Skin epidermis (tissue), 12 donors: ENCODE measurements at regions not wholly inside any gene's neighbourhood (a gene's known extent, or its start where the extent isn't known, plus 50 kb on each side); places are given as distances from the start of the nearest gene placed in this dataset.
"Not testable (repeated sequence)": the region's sequence is repeated elsewhere in the genome, so short reads cannot be mapped to it uniquely, and the experiment has no call there.

Experiments
- H3K27ac ChIP-seq, 21 experiments: fragments of 200-600 bp; sonication (generic) in 11 of 21; one replicate each; pipeline ENCODE4 v1.5.0; 2020; ENCODE audit warnings: mild to moderate bottlenecking in 3 of 21, inconsistent platforms in 2 of 21, moderate library complexity in 2 of 21
- H3K4me3 ChIP-seq, 7 experiments: fragments of 200-600 bp; sonication (generic) in 2 of 7; one replicate each; pipeline ENCODE4 v1.5.0; 2020; ENCODE audit warnings: inconsistent platforms in 2 of 7, mild to moderate bottlenecking in 2 of 7, moderate library complexity in 1 of 7

GRCh38 chr20:43404878-43405277, 52.8 kb upstream of the SRSF6 start:
- Histone ChIP-seq H3K4me3 (no peak overlapping the region), H3K27ac (no peak overlapping the region)

DNA sequence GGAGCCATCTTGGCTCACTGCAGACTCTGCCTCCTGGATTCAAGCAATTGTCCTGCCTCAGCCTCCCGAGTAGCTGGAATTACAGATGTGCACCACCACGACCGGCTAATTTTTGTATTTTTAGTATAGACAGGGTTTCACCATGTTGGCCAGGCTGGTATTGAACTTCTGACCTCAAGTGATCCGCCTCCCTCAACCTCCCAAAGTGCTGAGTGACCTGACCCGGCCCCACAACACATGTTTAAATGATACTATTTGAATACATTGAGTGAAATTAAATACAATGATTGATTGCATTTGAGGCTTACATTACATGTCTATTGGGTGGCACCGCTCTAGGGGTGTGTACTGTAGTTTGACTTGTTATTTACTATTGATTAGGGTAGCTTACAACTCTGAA, 56.8 kb upstream of the SRSF6 start:
- not testable (repeated sequence) for H3K27ac ChIP-seq

GRCh38 chr20:43398676-43399324, 58.9 kb upstream of the SRSF6 start:
- Histone ChIP-seq H3K27ac (no peak overlapping the region), H3K4me3 (no peak overlapping the region)

More for the DNA sequence above, 56.8 kb upstream of the SRSF6 start:
- not testable (repeated sequence) for H3K4me3 ChIP-seq

DNA sequence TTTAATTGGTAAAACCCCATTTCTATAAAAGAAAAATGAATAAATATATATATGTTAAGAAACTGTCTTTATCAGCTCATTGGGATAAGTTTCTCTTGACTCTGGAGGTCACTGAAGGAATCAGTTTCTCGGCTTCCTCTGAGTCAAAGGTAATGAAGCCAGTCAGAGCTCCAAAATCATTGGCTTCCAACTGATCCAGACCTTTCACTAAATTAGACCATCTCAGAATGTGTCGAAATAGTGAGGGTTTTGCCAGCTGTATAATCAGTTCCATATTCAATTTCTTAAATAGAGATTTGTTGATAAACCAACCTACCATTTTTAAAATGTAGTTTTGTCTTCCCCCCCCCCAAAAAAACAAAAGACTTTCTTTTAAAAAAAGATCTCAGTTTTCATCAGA, 60.5 kb upstream of the SRSF6 start:
- Histone ChIP-seq H3K27ac (no peak overlapping the region), H3K4me3 (no peak overlapping the region)

- Histone ChIP-seq H3K4me3 (no peak overlapping the region), H3K27ac (no peak overlapping the region)
Measured at GRCh38 chr20:43393052-43393451, 64.6 kb upstream of the SRSF6 start.

DNA sequence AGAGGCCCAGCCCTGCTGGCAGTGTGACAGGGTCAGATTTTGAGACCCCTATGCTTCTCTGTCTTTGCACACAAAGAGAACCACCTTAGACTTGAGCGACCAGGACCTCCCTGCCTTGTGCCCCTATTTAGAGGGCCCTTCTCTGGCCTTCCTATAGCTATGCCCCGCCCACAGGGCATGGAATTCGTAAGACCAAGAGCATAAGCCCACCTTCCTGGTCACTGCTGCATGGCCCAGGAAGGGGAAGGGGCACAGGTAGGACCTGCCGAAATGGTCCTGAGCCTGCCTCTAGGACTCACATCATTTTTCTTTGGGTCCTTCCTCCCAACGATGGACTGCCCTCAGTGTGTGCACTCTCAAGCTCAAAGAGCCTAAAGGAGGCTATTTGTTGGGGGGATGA, 65.1 kb upstream of the SRSF6 start:
- no peak overlapping the region for H3K4me3 ChIP-seq
- H3K27ac ChIP-seq: no peak overlapping the region

DNA sequence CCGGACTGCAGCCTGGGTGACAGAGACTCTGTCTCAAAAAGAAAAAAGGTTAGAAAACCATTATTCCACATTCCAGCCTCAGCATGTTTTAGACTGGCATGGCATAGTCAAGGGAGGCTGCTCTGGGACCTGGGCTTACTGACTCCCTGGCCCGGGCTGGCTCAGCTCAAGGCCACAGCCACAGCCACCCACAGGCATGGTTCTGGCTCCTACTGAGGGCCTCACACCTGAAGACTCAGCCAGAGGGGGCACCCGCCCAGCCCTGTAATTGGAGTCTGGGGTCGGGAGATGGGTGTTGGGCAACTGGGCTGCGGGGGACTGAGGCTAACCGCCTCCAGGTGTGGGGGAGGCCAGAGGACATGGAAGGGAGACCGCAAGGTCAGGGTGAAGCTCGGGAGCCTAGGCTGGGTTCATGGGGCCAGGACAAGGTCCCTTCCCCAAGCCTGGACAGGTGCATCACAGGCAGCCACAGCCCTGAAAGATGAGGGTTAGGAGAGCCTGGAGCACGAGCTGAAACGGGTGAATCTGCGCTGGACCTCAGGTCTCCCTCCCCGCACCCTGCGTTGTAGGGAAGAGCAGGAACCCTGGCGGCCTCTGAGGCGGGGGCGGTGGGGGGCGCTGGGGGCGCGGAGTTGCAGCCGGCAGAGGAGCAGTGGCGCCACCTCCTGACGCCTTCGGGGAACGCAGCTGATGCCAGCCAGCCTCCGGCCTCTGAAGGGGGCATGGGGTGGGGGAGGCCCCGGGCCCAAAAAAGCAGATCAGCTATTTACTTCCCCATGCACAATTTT, 67.7 kb upstream of the SRSF6 start:
- no peak overlapping the region for H3K4me3 ChIP-seq
- peak overlapping the region in 1 of 21 experiments; percentile 60 for H3K27ac ChIP-seq

- H3K27ac ChIP-seq: peak overlapping the region in 3 of 21 experiments; percentile 30 to 60 (median 35)
- H3K4me3 ChIP-seq: no peak overlapping the region
Measured at GRCh38 chr20:43389211-43389610, 68.5 kb upstream of the SRSF6 start.

GRCh38 chr20:43388268-43389002, 69.3 kb upstream of the SRSF6 start:
- Histone ChIP-seq H3K27ac (peak overlapping the region in 2 of 21 experiments; percentile 35 to 75), H3K4me3 (no peak overlapping the region)

GRCh38 chr20:43387737-43388136, 70.0 kb upstream of the SRSF6 start:
- Histone ChIP-seq H3K27ac (peak overlapping the region in 2 of 21 experiments; percentile 7 to 75), H3K4me3 (no peak overlapping the region)

DNA sequence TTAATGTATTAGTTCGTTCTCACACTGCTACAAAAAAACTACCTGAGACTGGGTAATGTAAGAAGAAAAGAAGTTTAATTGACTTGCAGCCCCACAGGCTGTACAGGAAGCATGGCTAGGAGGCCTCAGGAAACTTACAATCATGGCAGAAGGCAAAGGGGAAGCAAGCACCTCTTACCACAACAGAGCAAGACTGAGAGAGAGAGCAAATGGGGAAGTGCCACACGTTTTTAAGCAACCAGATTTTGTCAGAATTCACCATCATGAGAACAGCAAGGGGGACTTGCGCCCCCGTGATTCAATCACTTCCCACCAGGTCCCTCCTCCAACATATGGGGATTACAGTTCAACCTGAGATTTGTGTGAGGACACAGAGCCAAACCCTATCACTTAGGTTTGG, 70.8 kb upstream of the SRSF6 start:
- H3K27ac ChIP-seq: no peak overlapping the region
- H3K4me3 ChIP-seq: no peak overlapping the region

DNA sequence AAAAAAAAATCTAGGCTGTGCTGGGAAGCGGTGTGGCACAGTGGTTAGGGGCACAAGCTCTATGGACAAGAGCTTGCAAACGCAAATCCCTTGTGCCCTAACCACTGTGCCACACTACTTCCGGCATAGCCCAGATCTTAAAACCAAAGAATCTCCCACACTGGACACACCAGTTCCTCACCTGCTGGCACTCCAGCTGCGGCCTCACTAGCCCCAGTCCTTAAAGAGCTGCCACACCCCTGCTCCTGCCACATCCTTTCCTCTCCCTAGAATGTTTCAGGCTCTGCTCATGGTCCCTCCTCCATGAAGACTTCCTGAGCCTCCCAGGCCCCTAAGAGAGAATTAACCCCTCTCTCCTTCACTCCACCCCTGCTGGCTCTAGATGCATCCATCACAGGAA, 71.8 kb upstream of the SRSF6 start:
- Histone ChIP-seq H3K27ac (no peak overlapping the region), H3K4me3 (no peak overlapping the region)

DNA sequence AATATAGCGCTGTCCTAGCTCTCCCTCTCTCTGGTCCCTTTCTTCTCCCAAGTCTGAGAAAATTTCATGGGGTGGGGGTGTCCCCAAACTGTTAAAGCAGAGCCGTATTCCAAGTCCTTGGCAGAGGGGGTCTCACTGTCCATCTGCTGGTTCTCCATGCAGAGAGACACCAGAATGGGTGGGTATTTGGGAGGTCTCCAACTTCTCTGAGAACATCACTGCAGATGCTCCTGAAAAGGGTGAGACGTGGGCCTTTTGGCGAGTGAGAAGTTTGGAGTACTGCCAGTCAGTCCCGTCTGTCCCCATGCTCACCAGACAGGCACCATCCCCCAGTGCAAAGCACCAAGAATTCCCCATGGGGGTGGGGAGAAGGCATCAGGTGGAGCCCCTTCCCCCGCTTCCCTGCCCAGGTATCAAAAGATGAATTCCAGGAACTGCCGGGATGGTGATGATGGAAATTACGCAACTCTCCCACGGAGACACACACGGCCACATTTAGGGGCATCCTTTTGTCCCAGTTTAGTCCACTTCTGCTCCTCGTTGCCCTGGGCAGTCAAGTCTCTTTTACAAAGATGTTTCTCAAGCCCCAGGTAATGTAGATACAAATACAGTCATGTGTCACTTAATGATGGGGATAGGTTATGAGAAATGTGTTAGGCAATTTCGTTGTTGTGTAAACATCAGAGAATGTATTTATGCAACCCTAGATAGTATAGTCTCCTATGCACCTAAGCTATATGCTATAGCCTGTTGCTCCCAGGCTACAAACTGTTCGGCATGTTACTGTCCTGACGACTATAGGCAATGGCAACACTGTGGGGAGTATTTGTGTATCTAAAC, 73.4 kb upstream of the SRSF6 start:
- H3K27ac ChIP-seq: peak overlapping the region in 1 of 21 experiments; percentile 69
- H3K4me3 ChIP-seq: no peak overlapping the region

DNA sequence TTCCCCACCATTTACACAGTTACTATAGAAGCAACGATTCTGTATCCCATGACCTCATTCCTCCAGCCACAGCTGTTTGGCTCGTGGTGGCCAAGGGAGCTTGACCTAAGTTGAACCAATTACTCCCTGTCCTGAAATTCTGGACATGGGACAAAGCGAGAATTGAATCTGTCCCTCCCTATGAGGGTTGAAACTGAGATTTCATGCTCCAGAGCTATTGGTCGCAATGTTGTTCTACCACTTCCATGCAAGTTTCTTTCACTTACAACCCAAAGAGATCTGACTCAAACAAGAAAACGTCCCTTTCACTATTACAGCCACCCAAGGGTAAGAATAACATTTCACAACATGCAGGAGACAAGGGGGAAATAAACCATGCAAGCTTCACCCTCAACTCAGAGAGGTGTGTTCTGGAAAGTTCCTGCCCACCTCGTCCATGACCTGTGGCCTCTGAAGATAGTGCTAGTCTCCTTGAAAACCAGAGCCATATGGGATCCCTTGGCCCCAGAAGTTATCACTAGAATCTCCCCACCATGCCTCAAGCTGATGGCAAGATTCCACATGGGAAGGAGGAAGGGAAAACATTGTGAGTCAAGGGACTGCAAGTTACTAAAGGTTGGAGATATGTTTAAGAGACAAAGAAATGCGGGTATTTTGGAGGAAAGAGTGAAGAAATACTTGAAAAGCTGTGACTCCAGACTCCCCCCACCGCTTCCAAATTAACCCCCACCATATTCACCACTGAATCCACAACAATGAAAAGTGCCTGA, 74.5 kb upstream of the SRSF6 start:
- H3K27ac ChIP-seq: peak overlapping the region in 1 of 21 experiments; percentile 69
- no peak overlapping the region for H3K4me3 ChIP-seq

GRCh38 chr20:43382135-43382534, 75.6 kb upstream of the SRSF6 start:
- H3K27ac ChIP-seq, H3K4me3 ChIP-seq: not testable (repeated sequence)

DNA sequence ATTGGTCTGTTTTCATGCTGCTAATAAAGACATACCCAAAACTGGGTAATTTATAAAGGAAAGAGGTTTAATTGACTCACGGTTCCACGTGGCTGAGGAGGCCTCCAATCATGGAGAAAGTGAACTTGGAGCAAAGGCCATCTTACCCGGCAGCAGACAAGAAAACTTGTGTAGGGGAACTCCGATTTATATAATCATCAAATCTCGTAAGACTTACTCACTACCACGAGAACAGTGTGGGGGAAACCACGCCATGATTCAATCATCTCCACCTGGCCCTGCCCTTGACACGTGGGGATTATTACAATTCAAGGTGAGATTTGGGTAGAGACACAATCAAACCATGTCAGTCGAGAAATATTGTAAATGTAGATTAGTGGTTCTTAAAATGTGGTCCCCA, 76.2 kb upstream of the SRSF6 start:
- H3K4me3 ChIP-seq, H3K27ac ChIP-seq: not testable (repeated sequence)

GRCh38 chr20:43379239-43379917, 78.3 kb upstream of the SRSF6 start:
- no peak overlapping the region for H3K27ac ChIP-seq
- no peak overlapping the region for H3K4me3 ChIP-seq

GRCh38 chr20:43376831-43377230, 80.9 kb upstream of the SRSF6 start:
- Histone ChIP-seq H3K4me3 (no peak overlapping the region), H3K27ac (no peak overlapping the region)

GRCh38 chr20:43375591-43375990, 82.1 kb upstream of the SRSF6 start:
- H3K4me3 ChIP-seq: no peak overlapping the region
- H3K27ac ChIP-seq: no peak overlapping the region
